Caco-2 (cell line): ENCODE measurements at regions not wholly inside any gene's neighbourhood (a gene's known extent, or its start where the extent isn't known, plus 50 kb on each side); places are given as distances from the start of the nearest gene placed in this dataset.

Experiments used
- BruUV-seq: library from RNA; stranded (reverse); fragments of 400-500 nt; replicated peaks from 2 replicates; lab custom pipeline; 2021; lab: Mats Ljungman, UMichigan
- CTCF ChIA-PET: fragments of 300-600 bp; sonication (Branson Sonifier 250); formaldehyde crosslinking; loops from one replicate; lab custom pipeline; 2022; ENCODE audit warnings: antibody characterized with exemption; lab: Charles Lee
- POLR2A ChIA-PET: fragments of 300-600 bp; sonication (Branson Sonifier 250); formaldehyde crosslinking; loops from one replicate; lab custom pipeline; 2022; ENCODE audit warnings: antibody characterized with exemption; lab: Charles Lee
- DNase-seq, 2 experiments: peaks; one replicate each; pipeline versions ENCODE4 v3.0.0 to v3.0.0-alpha.2; 2020 to 2022
- H3K27me3 ChIP-seq: replicated peaks from 2 replicates; pipeline ENCODE4 v1.6.0; 2011; ENCODE audit warnings: low read length; ENCODE audit not compliant: control insufficient read depth, insufficient read depth
- H3K36me3 ChIP-seq: 2 replicates; pipeline ENCODE4 v1.5.1; 2011; ENCODE audit warnings: low read length; ENCODE audit not compliant: control insufficient read depth, insufficient read depth
- H3K4me1 ChIP-seq: fragments of 250-450 bp; sonication (Bioruptor Pico); 2 replicates; pipeline ENCODE4 v1.5.1; 2020; ENCODE audit warnings: mild to moderate bottlenecking
- H3K4me3 ChIP-seq: 2 replicates; pipeline ENCODE4 v1.5.1; 2011; ENCODE audit warnings: low read depth, mild to moderate bottlenecking, control low read depth, low read length
- H3K9me3 ChIP-seq: fragments of 250-450 bp; sonication (Bioruptor Pico); 2 replicates; pipeline ENCODE4 v1.5.1; 2020; ENCODE audit warnings: mild to moderate bottlenecking, moderate library complexity
- H3K27ac Mint-ChIP-seq: one replicate; pipeline ENCODE4 v1.8.0; 2022; ENCODE audit warnings: mixed read lengths; ENCODE audit not compliant: unreplicated experiment
- H3K27me3 Mint-ChIP-seq: one replicate; pipeline ENCODE4 v1.8.0; 2022; ENCODE audit warnings: mixed read lengths; ENCODE audit not compliant: insufficient read depth, unreplicated experiment
- H3K36me3 Mint-ChIP-seq: one replicate; pipeline ENCODE4 v1.8.0; 2022; ENCODE audit warnings: mild to moderate bottlenecking, mixed read lengths; ENCODE audit not compliant: insufficient read depth, unreplicated experiment
- H3K4me1 Mint-ChIP-seq: one replicate; pipeline ENCODE4 v1.8.0; 2022; ENCODE audit warnings: low read depth, mixed read lengths; ENCODE audit not compliant: unreplicated experiment
- H3K4me3 Mint-ChIP-seq: one replicate; pipeline ENCODE4 v1.8.0; 2022; ENCODE audit warnings: mild to moderate bottlenecking, moderate library complexity, mixed read lengths; ENCODE audit not compliant: unreplicated experiment
- H3K9me3 Mint-ChIP-seq: one replicate; pipeline ENCODE4 v1.8.0; 2022; ENCODE audit warnings: mixed read lengths; ENCODE audit not compliant: unreplicated experiment
- CTCF ChIP-seq, 2 experiments: fragments of 200-600 bp in 1 of 2; IDR thresholded peaks; 1 replicate in 1 of 2; 2 replicates in 1 of 2; pipeline versions ENCODE4 v1.5.1 to v1.8.0; 2011 to 2022; ENCODE audit warnings: antibody characterized with exemption in 1 of 2, control low read depth in 1 of 2, inconsistent platforms in 1 of 2, low read depth in 1 of 2, low read length in 1 of 2, mild to moderate bottlenecking in 1 of 2, moderate library complexity in 1 of 2; ENCODE audit not compliant: insufficient read depth in 1 of 2, severe bottlenecking in 1 of 2, unreplicated experiment in 1 of 2
- intact Hi-C: fragments of 100-400 bp; cut with micrococcal nuclease; formaldehyde crosslinking; loops from one replicate; pipeline ENCODE4 v1.10.0; 2022; ENCODE audit not compliant: unreplicated experiment

GRCh38 chr11:127971448-127971847 is 615.9 kb downstream of the ETS1 start:
- H3K27me3 ChIP-seq: no peaks in the 10 kb centered on the region
- no TSS peak for BruUV-seq
- ChIA-PET CTCF (no interaction called here), POLR2A (no interaction called here)
- Mint-ChIP-seq H3K9me3 (no peaks in the 10 kb centered on the region), H3K36me3 (no peaks in the 10 kb centered on the region), H3K4me1 (no peaks in the 10 kb centered on the region), H3K4me3 (no peak overlapping the region), H3K27ac (no peak overlapping the region), H3K27me3 (peaks cover 2% of the 10 kb centered on the region)
- DNase-seq: no peak
- no peaks in the 10 kb centered on the region for H3K9me3 ChIP-seq
- H3K4me1 ChIP-seq: no peaks in the 10 kb centered on the region
- intact Hi-C loops: no loop called here
- no peak for TF ChIP-seq CTCF (IDR thresholded peaks at IDR 0.05; ENCODE audit: insufficient read depth in 1 of 2, low read depth in 1 of 2, low read length in 1 of 2, severe bottlenecking in 1 of 2, unreplicated experiment in 1 of 2)
- no peak overlapping the region for H3K4me3 ChIP-seq
- H3K36me3 ChIP-seq: no peaks in the 10 kb centered on the region

- H3K9me3 Mint-ChIP-seq: no peaks in the 10 kb centered on the region
- CTCF ChIA-PET: no interaction called here
- no peak overlapping the region for H3K4me3 Mint-ChIP-seq
These were observed 620.5 kb downstream of the ETS1 start for GRCh38 chr11:127966821-127967220.

GRCh38 chr11:127965939-127966668 is 621.3 kb downstream of the ETS1 start:
- no peak for TF ChIP-seq CTCF (IDR thresholded peaks at IDR 0.05; ENCODE audit: insufficient read depth in 1 of 2, low read depth in 1 of 2, low read length in 1 of 2, severe bottlenecking in 1 of 2, unreplicated experiment in 1 of 2)
- Histone ChIP-seq H3K4me3 (no peak overlapping the region), H3K27me3 (no peaks in the 10 kb centered on the region), H3K4me1 (no peaks in the 10 kb centered on the region), H3K36me3 (no peaks in the 10 kb centered on the region), H3K9me3 (no peaks in the 10 kb centered on the region; the same call in 1 of the 2 replicates)
- H3K9me3 Mint-ChIP-seq: no peaks in the 10 kb centered on the region
- ChIA-PET CTCF (no interaction called here), POLR2A (no interaction called here)
- BruUV-seq: no TSS peak
- DNase-seq: no peak
- intact Hi-C loops: no loop called here
- no peaks in the 10 kb centered on the region for H3K36me3 Mint-ChIP-seq
- H3K4me3 Mint-ChIP-seq: no peak overlapping the region
- peaks cover 13% of the 10 kb centered on the region for H3K27me3 Mint-ChIP-seq
- H3K27ac Mint-ChIP-seq: no peak overlapping the region
- H3K4me1 Mint-ChIP-seq: no peaks in the 10 kb centered on the region

More at GRCh38 chr11:127966821-127967220, 620.5 kb downstream of the ETS1 start:
- Histone ChIP-seq H3K4me1 (no peaks in the 10 kb centered on the region), H3K4me3 (no peak overlapping the region), H3K27me3 (no peaks in the 10 kb centered on the region), H3K9me3 (no peaks in the 10 kb centered on the region; the same call in 1 of the 2 replicates), H3K36me3 (no peaks in the 10 kb centered on the region)
- peaks cover 13% of the 10 kb centered on the region for H3K27me3 Mint-ChIP-seq
- no peak overlapping the region for H3K27ac Mint-ChIP-seq
- no peak for DNase-seq
- intact Hi-C loops: no loop called here
- no peak for TF ChIP-seq CTCF (IDR thresholded peaks at IDR 0.05; ENCODE audit: insufficient read depth in 1 of 2, low read depth in 1 of 2, low read length in 1 of 2, severe bottlenecking in 1 of 2, unreplicated experiment in 1 of 2)
- POLR2A ChIA-PET: no interaction called here
- H3K4me1 Mint-ChIP-seq: no peaks in the 10 kb centered on the region
- BruUV-seq: no TSS peak
- H3K36me3 Mint-ChIP-seq: no peaks in the 10 kb centered on the region
